ENCODE measurements at regions not wholly inside any gene's neighbourhood (a gene's known extent, or its start where the extent isn't known, plus 50 kb on each side); places are given as distances from the start of the nearest gene placed in this dataset.

DNA sequence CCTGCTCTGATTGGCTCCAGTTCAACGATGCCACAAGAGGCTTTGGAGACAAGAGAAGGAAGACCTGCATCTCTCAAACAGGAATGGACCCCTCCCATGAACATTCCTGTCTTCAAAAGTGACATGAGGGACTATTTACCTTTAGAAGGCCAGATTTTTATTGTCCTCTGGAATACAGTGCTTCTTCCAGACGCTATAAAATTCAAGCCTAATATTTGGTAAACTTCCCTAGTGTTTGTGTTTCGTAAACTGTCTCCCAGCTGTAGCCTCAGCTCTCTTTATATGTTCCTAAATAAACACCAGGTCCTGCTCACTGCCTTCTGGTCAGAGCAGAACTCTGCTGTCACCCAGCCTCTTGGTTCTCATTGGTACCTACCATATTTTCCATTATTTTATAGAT, 157.8 kb downstream of the CCDC34 start:
- Histone ChIP-seq H3K4me3 (no peak overlapping the region), H3K4me1 (peaks cover 33% of the 10 kb centered on the region), H3K27me3 (no peaks in the 10 kb centered on the region), H3K36me3 (no peaks in the 10 kb centered on the region), H3K9me3 (no peaks in the 10 kb centered on the region), H3K27ac (no peak overlapping the region)
- no peak for DNase-seq (ENCODE audit: low spot score in 2 of 2)
- 52% methylated on average over 3 of the region's 3 CpGs for WGBS
- TF ChIP-seq, protein P1, sequence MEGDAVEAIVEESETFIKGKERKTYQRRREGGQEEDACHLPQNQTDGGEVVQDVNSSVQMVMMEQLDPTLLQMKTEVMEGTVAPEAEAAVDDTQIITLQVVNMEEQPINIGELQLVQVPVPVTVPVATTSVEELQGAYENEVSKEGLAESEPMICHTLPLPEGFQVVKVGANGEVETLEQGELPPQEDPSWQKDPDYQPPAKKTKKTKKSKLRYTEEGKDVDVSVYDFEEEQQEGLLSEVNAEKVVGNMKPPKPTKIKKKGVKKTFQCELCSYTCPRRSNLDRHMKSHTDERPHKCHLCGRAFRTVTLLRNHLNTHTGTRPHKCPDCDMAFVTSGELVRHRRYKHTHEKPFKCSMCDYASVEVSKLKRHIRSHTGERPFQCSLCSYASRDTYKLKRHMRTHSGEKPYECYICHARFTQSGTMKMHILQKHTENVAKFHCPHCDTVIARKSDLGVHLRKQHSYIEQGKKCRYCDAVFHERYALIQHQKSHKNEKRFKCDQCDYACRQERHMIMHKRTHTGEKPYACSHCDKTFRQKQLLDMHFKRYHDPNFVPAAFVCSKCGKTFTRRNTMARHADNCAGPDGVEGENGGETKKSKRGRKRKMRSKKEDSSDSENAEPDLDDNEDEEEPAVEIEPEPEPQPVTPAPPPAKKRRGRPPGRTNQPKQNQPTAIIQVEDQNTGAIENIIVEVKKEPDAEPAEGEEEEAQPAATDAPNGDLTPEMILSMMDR (IDR thresholded peaks at IDR 0.05) = no peak
- TF ChIP-seq EP300 (IDR thresholded peaks at IDR 0.05) (no peak), POLR2AphosphoS5 (IDR thresholded peaks at IDR 0.05) (no peak), POLR2A (IDR thresholded peaks at IDR 0.05) (no peak)

GRCh38 chr11:27204529-27204928, 158.5 kb downstream of the CCDC34 start:
- Histone ChIP-seq H3K36me3 (no peaks in the 10 kb centered on the region), H3K27ac (no peak overlapping the region), H3K27me3 (no peaks in the 10 kb centered on the region), H3K4me1 (peaks cover 29% of the 10 kb centered on the region), H3K4me3 (no peak overlapping the region), H3K9me3 (no peaks in the 10 kb centered on the region)
- WGBS = 66% methylated on average over 3 of the region's 3 CpGs
- no peak for DNase-seq (ENCODE audit: low spot score in 2 of 2)
- TF ChIP-seq EP300 (IDR thresholded peaks at IDR 0.05) (no peak), POLR2AphosphoS5 (IDR thresholded peaks at IDR 0.05) (no peak), POLR2A (IDR thresholded peaks at IDR 0.05) (no peak)
- TF ChIP-seq, protein P1 (IDR thresholded peaks at IDR 0.05) = no peak

DNA sequence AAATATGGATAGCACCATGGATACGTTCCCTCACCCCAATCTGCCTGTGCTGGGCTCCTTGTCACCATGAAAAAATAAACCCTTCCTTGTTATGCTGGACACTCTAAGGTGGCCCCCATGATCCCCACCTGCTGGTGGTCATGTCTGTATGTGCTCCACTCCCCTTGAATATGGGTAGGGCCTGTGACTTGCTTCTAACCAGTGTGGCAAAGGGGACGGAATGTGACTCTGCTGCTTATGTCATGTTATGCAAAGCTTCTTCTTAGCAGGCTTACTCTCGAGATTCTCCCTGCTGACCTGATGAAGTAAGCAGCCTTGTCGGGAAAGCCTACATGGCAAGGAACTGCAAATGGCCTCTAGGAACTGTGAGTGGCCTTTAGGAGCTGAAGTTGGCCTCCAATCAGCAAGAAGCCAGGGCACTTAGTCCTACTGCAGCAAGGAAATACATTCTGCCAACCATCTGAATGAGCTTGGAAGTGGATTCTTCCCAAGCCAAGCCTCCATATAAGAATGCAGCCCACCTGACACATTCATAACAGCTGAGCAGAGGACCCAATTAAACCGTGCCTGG, 159.9 kb downstream of the CCDC34 start:
- WGBS = 85% methylated on average over 5 of the region's 5 CpGs
- Histone ChIP-seq H3K4me3 (no peak overlapping the region), H3K36me3 (no peaks in the 10 kb centered on the region), H3K27ac (no peak overlapping the region), H3K4me1 (peaks cover 24% of the 10 kb centered on the region), H3K27me3 (no peaks in the 10 kb centered on the region), H3K9me3 (no peaks in the 10 kb centered on the region)
- TF ChIP-seq, protein P1 (IDR thresholded peaks at IDR 0.05) = no peak
- no peak for TF ChIP-seq POLR2A (IDR thresholded peaks at IDR 0.05)
- TF ChIP-seq POLR2AphosphoS5 (IDR thresholded peaks at IDR 0.05) = no peak
- no peak for TF ChIP-seq EP300 (IDR thresholded peaks at IDR 0.05)
- no peak for DNase-seq (ENCODE audit: low spot score in 2 of 2)

GRCh38 chr11:27201454-27202302, 161.1 kb downstream of the BBOX1 start:
- 25% methylated on average over 10 of the region's 10 CpGs for WGBS
- TF ChIP-seq, protein P1 (IDR thresholded peaks at IDR 0.05) = no peak
- no peak for TF ChIP-seq POLR2AphosphoS5 (IDR thresholded peaks at IDR 0.05)
- TF ChIP-seq POLR2A (IDR thresholded peaks at IDR 0.05) = no peak
- no peak for TF ChIP-seq EP300 (IDR thresholded peaks at IDR 0.05)
- H3K4me3 ChIP-seq = no peak overlapping the region
- peak; percentile 89 to 93 for DNase-seq (ENCODE audit: low spot score in 2 of 2)
- no peaks in the 10 kb centered on the region for H3K9me3 ChIP-seq
- no peaks in the 10 kb centered on the region for H3K27me3 ChIP-seq
- H3K27ac ChIP-seq = peak overlapping the region; percentile 67
- peaks cover 24% of the 10 kb centered on the region for H3K4me1 ChIP-seq
- no peaks in the 10 kb centered on the region for H3K36me3 ChIP-seq

GRCh38 chr11:27200779-27201453, 160.3 kb downstream of the BBOX1 start:
- no peak overlapping the region for H3K4me3 ChIP-seq
- DNase-seq (ENCODE audit: low spot score in 2 of 2) = no peak
- 94% methylated on average over 1 of the region's 1 CpG for whole genome bisulfite sequencing
- no peaks in the 10 kb centered on the region for H3K27me3 ChIP-seq
- H3K4me1 ChIP-seq = peaks cover 24% of the 10 kb centered on the region
- no peaks in the 10 kb centered on the region for H3K9me3 ChIP-seq
- TF ChIP-seq POLR2AphosphoS5 (IDR thresholded peaks at IDR 0.05) (no peak), POLR2A (IDR thresholded peaks at IDR 0.05) (no peak), EP300 (IDR thresholded peaks at IDR 0.05) (no peak)
- TF ChIP-seq, protein P1 (IDR thresholded peaks at IDR 0.05) = no peak
- peak overlapping the region; percentile 67 for H3K27ac ChIP-seq
- H3K36me3 ChIP-seq = no peaks in the 10 kb centered on the region

Data from suprapubic skin (tissue), 4 donors.